GM21576 (cell line): ENCODE measurements at regions not wholly inside any gene's neighbourhood (a gene's known extent, or its start where the extent isn't known, plus 50 kb on each side); places are given as distances from the start of the nearest gene placed in this dataset.
"Not testable (repeated sequence)": the region's sequence is repeated elsewhere in the genome, so short reads cannot be mapped to it uniquely, and the experiment has no call there.

Experiments used
- ATAC-seq: cut with Tn5 transposase; IDR thresholded peaks from one replicate; pipeline ENCODE4 v1.9.1; 2021; ENCODE audit warnings: mild to moderate bottlenecking, moderate library complexity; ENCODE audit not compliant: unreplicated experiment

GRCh38 chr4:141340458-141340857 lies 119.8 kb downstream of the ZNF330 start:
- no peak for ATAC-seq

- peak; percentile 45 for ATAC-seq
Observed at GRCh38 chr4:141346144-141346543, 125.4 kb downstream of the ZNF330 start.

- no peak for ATAC-seq
Observed at GRCh38 chr4:141347684-141348083, 127.0 kb downstream of the ZNF330 start.

DNA sequence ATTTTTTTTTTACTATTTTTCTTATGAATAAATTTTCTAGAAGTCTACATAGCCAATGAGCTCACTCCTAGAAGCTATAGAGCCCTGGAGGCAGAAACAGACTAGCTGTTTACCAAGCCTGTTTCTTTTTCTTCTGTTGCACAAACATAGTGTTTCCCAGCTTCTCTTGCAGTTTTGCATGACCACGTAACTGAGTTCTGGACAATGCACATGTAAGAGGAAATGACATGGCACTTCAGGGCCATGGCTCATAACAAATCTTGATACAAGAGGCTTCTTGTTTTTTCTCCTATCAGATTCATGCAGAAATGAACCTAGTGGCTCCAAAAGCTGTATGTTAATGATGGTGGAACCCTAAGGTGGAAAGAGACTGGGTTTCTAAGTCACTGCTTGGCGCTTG lies 127.4 kb downstream of the ZNF330 start:
- peak; percentile 37 for ATAC-seq

- ATAC-seq = peak; percentile 52
Observed at GRCh38 chr4:141348573-141348972, 127.9 kb downstream of the ZNF330 start.

DNA sequence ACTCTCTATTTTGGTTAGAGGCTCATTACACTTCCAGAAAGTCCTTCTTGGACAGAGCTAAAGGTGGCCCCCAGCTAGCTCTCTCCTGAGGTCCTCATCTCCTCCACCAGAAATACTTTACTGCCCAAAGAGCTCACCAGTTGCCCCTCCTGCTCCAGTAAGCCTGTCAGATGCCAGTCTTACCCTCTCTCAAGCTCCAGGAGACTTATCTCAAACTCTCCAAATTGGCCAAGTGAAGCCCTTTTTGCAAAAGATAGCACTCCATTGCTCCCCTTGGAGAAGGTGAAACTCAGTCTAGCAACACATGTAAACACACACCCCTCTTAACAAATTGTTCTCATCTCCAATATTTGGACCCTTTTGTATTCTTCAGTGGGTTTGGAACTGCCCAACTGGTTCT lies 128.5 kb downstream of the ZNF330 start:
- no peak for ATAC-seq

DNA sequence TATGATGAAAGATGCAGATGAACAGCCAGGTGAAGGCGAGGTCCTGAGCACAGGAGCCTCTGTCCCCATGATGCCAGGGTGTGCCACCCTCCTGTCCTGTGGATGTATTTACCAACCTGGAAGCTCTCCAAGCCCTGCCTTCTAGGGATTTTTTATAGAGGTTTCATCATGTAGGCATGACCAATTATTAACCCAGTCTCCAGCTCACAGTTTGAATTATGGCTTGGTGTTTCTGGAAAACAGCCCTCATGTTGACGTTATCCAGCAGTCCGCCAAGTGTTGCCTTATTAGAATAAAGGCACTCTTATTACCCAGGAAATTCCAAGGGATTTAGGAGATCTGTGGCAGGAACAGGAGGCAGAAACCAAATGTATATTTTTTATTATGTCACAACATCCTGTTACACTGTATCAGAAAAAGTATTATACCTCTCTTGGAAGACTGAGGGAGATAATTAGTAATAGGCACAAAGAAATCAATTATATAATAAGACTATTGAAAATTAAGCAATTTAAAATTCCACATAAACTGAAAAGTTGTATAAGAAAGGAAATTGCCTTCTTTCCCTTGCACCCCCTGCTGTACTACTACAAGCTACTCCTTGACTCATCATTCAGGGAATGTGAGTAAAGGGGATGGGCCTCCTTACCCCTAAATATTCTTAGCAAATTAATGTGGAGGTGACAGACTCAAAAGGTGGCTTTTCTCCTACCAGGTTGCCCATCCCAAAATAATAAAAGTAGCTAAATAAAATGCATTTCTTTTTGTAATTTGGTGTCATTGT lies 129.6 kb downstream of the ZNF330 start:
- no peak for ATAC-seq

DNA sequence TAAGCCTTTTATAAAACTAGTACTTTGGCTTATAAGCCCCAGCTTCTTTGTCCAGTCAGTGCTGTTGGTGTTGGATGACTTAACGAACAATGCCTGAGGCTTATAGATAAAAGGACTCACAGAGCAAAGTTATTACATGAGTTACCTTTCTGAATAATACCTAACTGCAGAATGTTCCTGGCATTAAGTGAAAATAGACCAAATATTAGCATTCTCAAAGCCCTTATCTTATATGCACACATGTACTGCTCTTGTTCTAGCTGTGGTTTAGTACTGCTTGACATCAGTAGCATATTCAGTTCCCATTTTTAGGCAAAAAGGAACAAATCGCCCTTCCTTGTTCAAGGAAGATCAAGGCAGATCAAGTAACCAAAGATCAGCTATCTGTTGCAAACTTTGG lies 131.6 kb downstream of the ZNF330 start:
- no peak for ATAC-seq

DNA sequence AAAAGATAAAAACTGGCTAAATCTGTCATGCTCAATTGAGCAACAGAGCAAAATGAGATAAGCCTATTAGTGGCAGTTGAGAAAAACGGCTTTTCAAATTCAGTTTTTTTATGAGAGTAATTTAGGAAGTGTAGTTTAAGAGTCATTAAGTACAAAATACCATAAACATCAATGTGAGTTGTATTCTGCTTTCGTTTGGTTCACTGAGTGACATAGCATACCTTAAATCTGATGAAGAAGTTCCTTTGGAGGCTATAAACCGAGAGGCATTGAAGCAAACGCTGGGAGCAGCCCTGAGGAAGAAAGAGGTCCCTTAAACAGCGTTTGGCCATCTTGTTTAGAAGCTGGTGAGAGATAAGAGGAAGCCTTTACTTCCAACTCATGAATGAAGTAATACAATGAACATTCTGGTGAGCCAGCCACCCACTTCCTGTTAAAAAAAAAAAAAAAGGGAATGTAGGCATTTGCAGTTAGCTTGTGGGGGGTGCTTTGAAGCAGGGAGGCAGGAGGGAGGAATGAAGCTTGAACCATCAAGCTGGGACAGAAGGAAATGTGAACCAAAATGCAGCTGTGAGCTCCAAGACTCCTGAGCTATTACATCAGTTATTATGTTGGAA lies 132.3 kb downstream of the ZNF330 start:
- ATAC-seq = no peak

GRCh38 chr4:141356321-141356962 lies 135.7 kb downstream of the ZNF330 start:
- no peak for ATAC-seq

- ATAC-seq = no peak
Observed at GRCh38 chr4:141356963-141357335, 136.3 kb downstream of the ZNF330 start.

DNA sequence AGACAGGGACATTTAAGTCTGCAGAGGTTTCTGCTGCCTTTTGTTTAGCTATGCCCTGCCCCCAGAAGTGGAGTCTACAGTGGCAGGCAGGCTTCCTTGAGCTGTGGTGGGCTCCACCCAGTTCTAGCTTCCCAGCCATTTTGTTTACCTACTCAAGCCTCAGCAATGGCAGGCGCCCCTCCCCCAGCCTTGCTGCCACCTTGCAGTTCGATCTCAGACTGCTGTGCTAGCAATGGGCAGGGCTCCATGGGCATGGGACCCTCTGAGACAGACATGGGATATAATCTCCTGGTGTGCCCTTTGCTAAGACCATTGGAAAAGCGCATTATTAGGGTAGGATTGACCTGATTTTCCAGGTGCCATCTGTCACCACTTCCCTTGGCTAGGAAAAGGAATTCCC lies 147.5 kb downstream of the ZNF330 start:
- not testable (repeated sequence) for ATAC-seq

DNA sequence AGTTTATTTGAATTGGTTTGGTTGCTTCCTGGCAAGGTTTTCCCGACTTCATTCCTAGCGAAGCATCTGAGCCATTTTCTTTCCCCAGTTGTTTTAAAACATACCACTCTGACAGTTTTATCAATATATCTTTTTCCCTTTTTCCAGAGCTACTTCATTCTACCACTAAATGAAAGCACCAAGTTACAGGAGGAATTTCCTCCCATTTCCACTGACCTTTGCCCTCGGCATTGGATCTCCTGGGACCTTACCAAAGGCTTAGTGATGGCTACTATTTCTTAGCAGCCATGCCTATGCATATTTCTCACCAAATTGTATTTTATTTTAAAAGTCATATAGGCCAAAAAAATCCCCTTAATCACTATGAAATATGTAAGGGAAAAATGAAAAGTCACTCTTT lies 150.5 kb downstream of the ZNF330 start:
- ATAC-seq = no peak

DNA sequence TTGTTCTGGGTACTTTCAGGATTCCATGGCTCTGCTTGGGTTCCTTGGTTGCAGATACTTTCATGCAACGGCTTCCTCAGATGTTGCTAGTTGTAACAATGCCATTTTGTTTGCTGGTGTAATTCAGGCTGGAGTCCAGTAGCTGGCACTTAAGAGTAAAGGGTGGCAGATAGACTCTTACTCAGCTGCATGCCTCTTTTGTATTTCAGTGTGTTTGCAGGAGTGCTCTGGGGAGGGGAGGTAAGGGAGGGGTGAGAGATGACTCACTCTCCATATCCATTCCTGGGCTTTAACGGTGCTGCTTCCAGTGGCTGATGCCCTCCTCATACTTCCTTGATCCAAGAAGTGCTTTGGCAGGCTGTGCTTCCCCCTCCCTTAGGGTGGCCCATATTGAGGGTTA lies 155.2 kb downstream of the ZNF330 start:
- ATAC-seq = no peak

DNA sequence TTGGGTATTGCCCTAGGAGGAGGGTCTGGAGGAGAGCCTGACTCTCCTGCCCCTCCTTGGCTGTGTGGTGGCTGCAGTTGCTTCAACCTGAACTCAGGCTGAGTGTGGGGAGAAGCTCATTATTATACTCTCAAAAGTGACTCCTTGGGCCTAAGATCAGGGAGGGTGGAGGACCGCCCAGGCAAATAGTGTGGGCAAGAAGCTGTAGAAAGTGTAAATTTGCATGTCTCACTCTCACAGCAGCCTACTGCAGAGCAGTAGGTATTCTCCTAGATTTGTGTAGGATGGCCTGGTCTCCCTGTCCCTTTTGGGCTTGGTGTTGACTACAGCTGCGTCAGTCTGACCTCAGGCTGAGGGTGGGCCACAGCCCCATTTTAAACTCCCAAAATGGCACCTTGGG lies 156.1 kb downstream of the ZNF330 start:
- ATAC-seq = peak; percentile 67

DNA sequence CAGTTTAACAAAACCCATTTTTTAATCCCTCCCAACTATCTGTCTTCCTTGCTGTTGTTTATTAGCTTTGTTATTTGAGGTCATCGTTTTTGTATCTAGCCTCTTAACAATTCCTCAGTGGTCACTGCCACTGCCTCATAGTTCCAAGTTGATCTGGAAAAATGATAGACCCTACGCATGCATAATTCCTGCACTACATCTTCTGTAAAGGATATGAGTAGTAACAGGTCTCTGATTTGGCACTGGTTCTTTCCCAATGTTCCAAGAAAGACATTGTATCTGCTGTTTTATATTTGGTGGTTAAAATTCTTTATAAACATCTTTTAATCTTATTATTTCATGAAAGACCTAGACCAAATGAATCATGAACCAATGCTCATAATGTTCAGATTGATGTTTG lies 166.6 kb downstream of the ZNF330 start:
- ATAC-seq = no peak

DNA sequence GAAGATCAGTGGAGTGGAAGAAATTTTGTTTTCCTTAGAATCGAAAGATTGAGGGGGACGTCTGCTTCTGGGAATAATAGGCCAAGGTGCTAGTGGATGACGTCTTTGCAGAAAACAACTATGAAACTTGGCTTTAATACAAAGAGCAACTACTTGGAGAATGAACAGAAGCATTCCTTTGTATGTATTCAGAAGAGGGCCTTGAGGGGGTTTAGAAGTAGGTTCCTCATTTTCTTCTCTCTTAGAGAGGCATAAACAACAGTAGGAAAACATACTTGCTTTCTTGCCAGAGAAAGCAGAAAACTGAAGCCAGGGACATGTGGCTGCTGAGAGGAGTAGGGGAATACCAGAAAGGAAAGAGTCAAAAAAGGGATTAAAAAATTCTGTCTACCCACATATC lies 167.8 kb downstream of the ZNF330 start:
- ATAC-seq = no peak

- no peak for ATAC-seq
Observed at GRCh38 chr4:141389649-141390048, 169.0 kb downstream of the ZNF330 start.

DNA sequence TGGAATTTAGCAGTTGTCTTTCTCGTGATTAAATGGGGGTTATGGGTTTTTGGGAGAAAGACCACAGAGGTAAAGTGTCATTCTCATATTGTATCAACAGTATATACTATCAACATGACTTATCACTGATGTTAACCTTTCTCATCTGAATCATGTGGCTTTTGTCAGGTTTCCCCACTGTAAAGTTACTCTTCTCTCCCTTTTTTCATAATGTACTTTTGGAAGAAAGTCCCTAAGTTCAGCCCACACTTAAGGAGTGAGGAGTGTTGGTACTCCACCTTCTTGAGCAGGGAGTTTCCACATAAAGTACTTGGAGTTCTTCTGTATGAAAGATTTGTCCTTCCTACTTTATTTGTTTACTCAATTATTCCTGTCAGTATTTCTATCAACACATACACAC lies 169.9 kb downstream of the ZNF330 start:
- no peak for ATAC-seq

GRCh38 chr4:141391293-141391692 lies 170.6 kb downstream of the ZNF330 start:
- no peak for ATAC-seq

GRCh38 chr4:141391771-141392170 lies 171.1 kb downstream of the ZNF330 start:
- no peak for ATAC-seq

DNA sequence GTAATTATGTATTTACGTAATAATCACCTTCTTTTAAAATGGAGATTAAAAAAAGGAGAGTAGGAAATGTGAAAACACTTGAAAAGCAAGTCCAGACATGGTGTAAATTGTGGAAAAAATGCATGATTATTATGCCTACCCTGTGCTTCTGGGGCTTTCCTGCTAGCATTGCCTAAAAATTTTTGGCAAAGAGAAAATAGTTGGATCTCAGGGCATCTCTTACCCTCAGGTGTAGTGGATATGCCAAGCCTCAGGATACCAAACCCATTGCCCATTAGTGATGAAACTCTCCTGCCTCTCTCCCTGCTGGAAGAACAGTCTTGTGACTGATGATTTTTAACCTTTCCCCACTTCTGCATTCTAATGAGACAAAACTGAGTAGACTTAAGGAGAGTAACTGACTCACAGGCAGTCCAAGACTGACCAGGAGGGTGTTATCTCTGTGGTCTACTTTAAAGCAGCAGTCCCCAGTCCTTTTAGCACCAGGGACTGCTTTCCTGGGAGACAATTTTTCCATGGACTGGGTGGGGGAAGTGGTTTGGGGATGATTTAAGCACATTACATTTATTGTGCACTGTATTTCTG lies 174.6 kb downstream of the ZNF330 start:
- no peak for ATAC-seq
